ENCODE measurements at regions not wholly inside any gene's neighbourhood (a gene's known extent, or its start where the extent isn't known, plus 50 kb on each side); places are given as distances from the start of the nearest gene placed in this dataset.

DNA sequence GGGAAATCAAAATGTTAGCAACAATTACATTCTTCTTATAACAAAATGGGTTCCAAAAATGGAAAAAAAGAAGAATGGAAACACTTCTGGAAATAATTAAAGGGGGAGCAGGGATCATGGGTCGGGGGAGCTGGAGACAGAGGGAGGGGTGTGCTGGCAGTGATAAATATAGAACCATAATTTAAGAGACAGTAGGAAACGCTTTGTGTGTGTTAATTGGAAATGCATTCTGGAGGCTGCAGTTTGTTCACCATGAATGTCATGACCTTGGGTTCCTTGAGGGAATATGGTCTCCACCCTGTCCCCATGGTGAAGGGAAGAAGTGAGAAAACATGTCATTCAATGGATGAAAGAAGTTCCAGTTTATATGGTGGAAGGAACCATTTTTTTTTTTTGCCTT is 540.7 kb downstream of the TNS1 start:
- Histone ChIP-seq H3K9me3 (no peaks in the 10 kb centered on the region), H3K27ac (no peak overlapping the region), H3K36me3 (ENCODE audit: low read depth, missing control alignments) (no peaks in the 10 kb centered on the region), H3K4me3 (no peak overlapping the region), H3K27me3 (no peaks in the 10 kb centered on the region), H3K4me1 (no peaks in the 10 kb centered on the region)
- intact Hi-C loops (cut with DNase I; ENCODE audit: low total_unique reads), result no loop called here
- TF ChIP-seq, protein P1, sequence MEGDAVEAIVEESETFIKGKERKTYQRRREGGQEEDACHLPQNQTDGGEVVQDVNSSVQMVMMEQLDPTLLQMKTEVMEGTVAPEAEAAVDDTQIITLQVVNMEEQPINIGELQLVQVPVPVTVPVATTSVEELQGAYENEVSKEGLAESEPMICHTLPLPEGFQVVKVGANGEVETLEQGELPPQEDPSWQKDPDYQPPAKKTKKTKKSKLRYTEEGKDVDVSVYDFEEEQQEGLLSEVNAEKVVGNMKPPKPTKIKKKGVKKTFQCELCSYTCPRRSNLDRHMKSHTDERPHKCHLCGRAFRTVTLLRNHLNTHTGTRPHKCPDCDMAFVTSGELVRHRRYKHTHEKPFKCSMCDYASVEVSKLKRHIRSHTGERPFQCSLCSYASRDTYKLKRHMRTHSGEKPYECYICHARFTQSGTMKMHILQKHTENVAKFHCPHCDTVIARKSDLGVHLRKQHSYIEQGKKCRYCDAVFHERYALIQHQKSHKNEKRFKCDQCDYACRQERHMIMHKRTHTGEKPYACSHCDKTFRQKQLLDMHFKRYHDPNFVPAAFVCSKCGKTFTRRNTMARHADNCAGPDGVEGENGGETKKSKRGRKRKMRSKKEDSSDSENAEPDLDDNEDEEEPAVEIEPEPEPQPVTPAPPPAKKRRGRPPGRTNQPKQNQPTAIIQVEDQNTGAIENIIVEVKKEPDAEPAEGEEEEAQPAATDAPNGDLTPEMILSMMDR (IDR thresholded peaks at IDR 0.05), result no peak
- no peak for TF ChIP-seq POLR2A (IDR thresholded peaks at IDR 0.05)
- 54% methylated on average over 2 of the region's 2 CpGs for WGBS, 2 donors
- DNase-seq, result no peak

DNA sequence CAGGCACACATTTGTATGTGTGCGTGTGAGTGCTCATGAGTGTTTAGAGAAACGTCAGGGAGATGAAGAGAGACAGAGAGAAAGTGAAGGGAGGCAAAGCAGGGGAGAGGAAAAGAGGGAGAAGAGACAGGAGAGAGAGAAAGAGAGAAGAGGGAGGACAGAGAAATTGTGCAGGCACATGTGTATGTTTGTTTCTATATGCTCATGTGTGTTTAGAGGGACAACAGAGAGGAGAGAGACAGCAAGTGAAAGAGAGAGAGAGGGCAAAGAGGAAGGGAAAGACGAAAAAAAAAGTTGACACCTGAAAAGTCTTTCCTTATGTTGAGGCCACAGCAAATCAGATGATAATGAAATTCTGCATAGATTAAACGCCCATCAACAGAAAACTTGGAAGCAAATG is 541.1 kb downstream of the TNS1 start:
- H3K27me3 ChIP-seq, result no peaks in the 10 kb centered on the region
- WGBS, 2 donors, result 82 to 87% methylated on average over 4 of the region's 4 CpGs
- H3K27ac ChIP-seq, result no peak overlapping the region
- TF ChIP-seq POLR2A (IDR thresholded peaks at IDR 0.05), result no peak
- TF ChIP-seq, protein P1 (IDR thresholded peaks at IDR 0.05), result no peak
- no peaks in the 10 kb centered on the region for H3K4me1 ChIP-seq
- H3K4me3 ChIP-seq, result no peak overlapping the region
- intact Hi-C loops (cut with DNase I; ENCODE audit: low total_unique reads), result no loop called here
- H3K36me3 ChIP-seq (ENCODE audit: low read depth, missing control alignments), result no peaks in the 10 kb centered on the region
- no peak for DNase-seq
- no peaks in the 10 kb centered on the region for H3K9me3 ChIP-seq

DNA sequence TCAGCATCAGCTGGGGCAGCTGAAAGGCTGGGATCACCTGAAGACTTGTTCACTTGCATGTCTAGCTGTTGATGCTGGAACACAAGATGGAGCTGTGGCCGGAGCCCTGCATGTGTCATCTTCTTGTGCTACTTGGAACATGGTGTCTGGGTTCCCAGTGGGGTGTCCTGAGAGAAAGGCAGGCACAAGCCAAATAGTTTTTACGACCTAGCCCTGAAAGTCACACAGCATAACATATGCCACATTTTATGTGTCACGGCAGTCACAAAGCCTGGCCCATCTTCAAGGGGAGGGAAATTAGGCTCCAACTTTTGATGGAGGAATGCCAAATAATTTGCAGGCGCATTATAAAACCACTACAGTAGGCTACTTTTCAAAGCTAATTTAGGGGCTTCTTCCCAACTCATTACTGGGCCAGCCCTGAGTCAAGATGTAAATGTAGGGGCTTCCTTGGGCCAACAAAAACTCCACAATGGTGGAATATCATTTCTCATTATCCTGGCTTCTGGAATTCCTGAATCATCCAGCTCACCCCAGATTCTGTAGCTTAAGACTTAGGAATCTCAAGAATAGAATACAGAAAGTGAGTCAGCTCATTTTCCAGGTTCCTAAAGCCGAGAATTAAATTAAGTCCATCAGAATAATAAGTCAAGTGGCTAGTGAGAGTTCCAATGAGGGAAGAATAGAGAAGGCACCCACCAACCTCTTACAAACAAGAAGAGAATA is 543.0 kb downstream of the TNS1 start:
- H3K4me1 ChIP-seq, result no peaks in the 10 kb centered on the region
- no peaks in the 10 kb centered on the region for H3K36me3 ChIP-seq (ENCODE audit: low read depth, missing control alignments)
- intact Hi-C loops (cut with DNase I; ENCODE audit: low total_unique reads), result no loop called here
- WGBS, 2 donors, result 94 to 97% methylated on average over 5 of the region's 5 CpGs
- no peaks in the 10 kb centered on the region for H3K27me3 ChIP-seq
- no peak for DNase-seq
- TF ChIP-seq, protein P1 (IDR thresholded peaks at IDR 0.05), result no peak
- TF ChIP-seq POLR2A (IDR thresholded peaks at IDR 0.05), result no peak
- no peak overlapping the region for H3K27ac ChIP-seq
- no peaks in the 10 kb centered on the region for H3K9me3 ChIP-seq
- no peak overlapping the region for H3K4me3 ChIP-seq

DNA sequence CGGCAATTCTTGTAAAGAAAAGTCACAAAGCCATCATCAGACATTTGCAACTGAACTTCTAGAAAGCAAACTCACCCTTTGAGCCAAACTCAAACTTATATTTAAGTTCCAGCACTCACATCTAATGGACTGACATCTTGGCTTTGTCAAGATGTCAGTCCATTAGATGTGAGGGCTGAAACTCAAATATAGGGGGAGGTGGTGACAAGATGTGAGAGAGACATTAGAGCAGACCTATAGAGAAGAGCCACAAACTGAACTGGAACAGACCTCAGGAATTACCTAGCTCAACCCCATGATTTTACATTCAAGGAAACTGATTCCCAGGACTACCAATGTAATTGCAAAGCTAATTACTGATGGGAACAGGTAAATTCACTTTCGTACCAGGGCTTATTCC is 543.8 kb downstream of the TNS1 start:
- 97 to 100% methylated on average over 2 of the region's 2 CpGs for WGBS, 2 donors
- Histone ChIP-seq H3K9me3 (no peaks in the 10 kb centered on the region), H3K4me1 (no peaks in the 10 kb centered on the region), H3K27ac (no peak overlapping the region), H3K4me3 (no peak overlapping the region), H3K36me3 (ENCODE audit: low read depth, missing control alignments) (no peaks in the 10 kb centered on the region), H3K27me3 (no peaks in the 10 kb centered on the region)
- TF ChIP-seq, protein P1 (IDR thresholded peaks at IDR 0.05), result no peak
- TF ChIP-seq POLR2A (IDR thresholded peaks at IDR 0.05), result no peak
- DNase-seq, result no peak
- intact Hi-C loops (cut with DNase I; ENCODE audit: low total_unique reads), result no loop called here

DNA sequence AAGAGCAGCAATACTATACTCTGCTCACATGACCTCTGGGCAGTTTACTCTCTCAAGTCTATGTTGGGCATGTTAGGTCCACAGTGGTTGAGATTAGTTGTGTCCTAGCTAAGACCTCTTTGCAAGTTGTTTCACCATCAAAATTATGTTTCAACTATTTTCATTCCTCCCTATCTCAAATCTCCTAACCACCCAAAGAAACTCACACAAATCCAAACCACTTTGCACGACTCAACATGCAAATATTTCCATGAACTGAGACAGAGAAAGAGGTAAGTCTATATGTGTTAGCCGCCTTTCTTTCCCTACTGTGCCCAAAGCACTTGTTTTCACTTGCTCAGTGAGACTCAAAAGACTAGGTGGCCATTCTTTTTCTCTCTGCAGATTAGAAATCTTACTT is 546.8 kb downstream of the TNS1 start:
- intact Hi-C loops (cut with DNase I; ENCODE audit: low total_unique reads), result no loop called here
- Histone ChIP-seq H3K9me3 (no peaks in the 10 kb centered on the region), H3K27ac (no peak overlapping the region), H3K4me3 (no peak overlapping the region), H3K36me3 (ENCODE audit: low read depth, missing control alignments) (no peaks in the 10 kb centered on the region), H3K4me1 (peaks cover 4% of the 10 kb centered on the region), H3K27me3 (no peaks in the 10 kb centered on the region)
- no peak for DNase-seq
- 93 to 97% methylated on average over 2 of the region's 2 CpGs for WGBS, 2 donors
- no peak for TF ChIP-seq POLR2A (IDR thresholded peaks at IDR 0.05)
- TF ChIP-seq, protein P1 (IDR thresholded peaks at IDR 0.05), result no peak

Data from testis (tissue), 2 donors.